Vagina (tissue), 2 donors: ENCODE measurements at regions not wholly inside any gene's neighbourhood (a gene's known extent, or its start where the extent isn't known, plus 50 kb on each side); places are given as distances from the start of the nearest gene placed in this dataset.

ENCODE experiments used
- DNase-seq, 2 donors: peaks; one replicate each; pipeline ENCODE4 v3.0.0-alpha.2; 2017; ENCODE audit errors: extremely low spot score in 2 of 2
- H3K27ac ChIP-seq: fragments of 200-600 bp; sonication (generic); one replicate; pipeline ENCODE4 v1.5.1; 2019
- H3K27me3 ChIP-seq: fragments of 200-600 bp; sonication (generic); one replicate; pipeline ENCODE4 v1.5.1; 2019
- H3K36me3 ChIP-seq, 2 donors: fragments of 200-600 bp; sonication (generic); one replicate each; pipeline ENCODE4 v1.5.1; 2017 to 2019
- H3K4me1 ChIP-seq: fragments of 200-600 bp; sonication (generic); one replicate; pipeline ENCODE4 v1.5.1; 2019
- H3K4me3 ChIP-seq, 2 donors: fragments of 200-600 bp; sonication (generic); 1 replicate in 1 of 2; 2 replicates in 1 of 2; pipeline ENCODE4 v1.5.1; 2016 to 2019
- H3K9me3 ChIP-seq: fragments of 200-600 bp; sonication (generic); one replicate; pipeline ENCODE4 v1.5.1; 2019
- CTCF ChIP-seq, 3 experiments: fragments of 450-650 bp in 2 of 3; fragments of 200-600 bp in 1 of 3; sonication (generic) in 1 of 3; IDR thresholded peaks; one replicate each; pipeline ENCODE4 v1.5.1; 2017 to 2019; ENCODE audit warnings: antibody characterized with exemption in 3 of 3, mild to moderate bottlenecking in 2 of 3, moderate library complexity in 2 of 3
- POLR2A ChIP-seq, 2 donors: fragments of 450-650 bp; IDR thresholded peaks; one replicate each; pipeline ENCODE4 v1.6.1; 2017; ENCODE audit warnings: antibody characterized with exemption in 2 of 2, mild to moderate bottlenecking in 2 of 2, moderate library complexity in 2 of 2
- POLR2AphosphoS5 ChIP-seq, 2 donors: sonication (generic); formaldehyde crosslinking; IDR thresholded peaks; one replicate each; pipeline ENCODE4 v1.9.0; 2017; ENCODE audit warnings: antibody characterized with exemption in 2 of 2, mild to moderate bottlenecking in 2 of 2, low read depth in 1 of 2; ENCODE audit not compliant: insufficient read depth in 1 of 2
- intact Hi-C: fragments of 100-400 bp; cut with DNase I; formaldehyde crosslinking; loops from one replicate; pipeline ENCODE4 v1.15.1; 2023

DNA sequence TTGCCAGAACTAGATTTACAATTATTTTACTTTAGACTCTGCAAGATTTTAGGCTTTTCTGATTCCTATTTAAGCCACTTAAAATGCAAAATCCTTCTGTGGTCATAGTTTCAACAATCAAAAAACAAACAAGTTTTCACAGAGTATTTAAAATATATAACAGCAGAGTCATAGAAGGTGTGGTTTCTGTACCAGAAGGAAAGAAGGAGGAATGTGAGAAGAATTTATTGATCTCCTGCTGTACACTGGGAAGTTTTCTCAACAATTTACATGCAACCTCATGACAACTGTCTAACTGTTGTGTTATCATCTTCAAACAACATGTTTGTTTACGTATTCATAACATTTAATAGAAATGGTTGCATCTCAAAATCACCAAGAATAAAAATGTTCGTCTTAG, 102.3 kb upstream of the CEP126 start:
- no peak for DNase-seq
- Histone ChIP-seq H3K27ac (no peak overlapping the region), H3K36me3 (no peaks in the 10 kb centered on the region), H3K4me3 (no peak overlapping the region), H3K4me1 (no peaks in the 10 kb centered on the region), H3K27me3 (no peaks in the 10 kb centered on the region), H3K9me3 (no peaks in the 10 kb centered on the region)
- intact Hi-C loops, result no loop called here
- no peak for TF ChIP-seq POLR2AphosphoS5 (IDR thresholded peaks at IDR 0.05; ENCODE audit: insufficient read depth in 1 of 2, low read depth in 1 of 2)
- TF ChIP-seq CTCF (IDR thresholded peaks at IDR 0.05), result no peak
- TF ChIP-seq POLR2A (IDR thresholded peaks at IDR 0.05), result no peak

DNA sequence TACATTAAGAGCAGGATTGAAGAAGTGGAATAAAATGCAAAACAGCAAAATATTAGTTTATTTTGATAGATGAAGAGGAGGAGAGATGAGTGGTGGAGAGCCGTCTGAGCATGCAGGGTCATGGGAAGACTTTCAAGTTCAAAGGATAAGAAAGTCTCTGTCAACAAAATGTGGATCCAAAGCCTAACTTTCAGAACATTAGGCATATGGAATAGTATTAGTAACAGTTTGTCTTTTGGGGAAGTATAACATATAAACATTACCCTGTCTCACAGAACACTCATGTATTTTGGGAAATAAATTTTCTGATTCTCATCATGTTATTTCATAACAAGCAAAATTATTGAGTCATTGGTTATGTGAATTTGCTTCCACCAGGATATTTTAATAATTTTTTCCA, 104.3 kb upstream of the CEP126 start:
- Histone ChIP-seq H3K9me3 (no peaks in the 10 kb centered on the region), H3K27ac (no peak overlapping the region), H3K27me3 (no peaks in the 10 kb centered on the region), H3K4me3 (no peak overlapping the region), H3K36me3 (no peaks in the 10 kb centered on the region), H3K4me1 (no peaks in the 10 kb centered on the region)
- TF ChIP-seq POLR2A (IDR thresholded peaks at IDR 0.05) (no peak), POLR2AphosphoS5 (IDR thresholded peaks at IDR 0.05; ENCODE audit: insufficient read depth in 1 of 2, low read depth in 1 of 2) (no peak), CTCF (IDR thresholded peaks at IDR 0.05) (no peak)
- no peak for DNase-seq
- intact Hi-C loops, result no loop called here

DNA sequence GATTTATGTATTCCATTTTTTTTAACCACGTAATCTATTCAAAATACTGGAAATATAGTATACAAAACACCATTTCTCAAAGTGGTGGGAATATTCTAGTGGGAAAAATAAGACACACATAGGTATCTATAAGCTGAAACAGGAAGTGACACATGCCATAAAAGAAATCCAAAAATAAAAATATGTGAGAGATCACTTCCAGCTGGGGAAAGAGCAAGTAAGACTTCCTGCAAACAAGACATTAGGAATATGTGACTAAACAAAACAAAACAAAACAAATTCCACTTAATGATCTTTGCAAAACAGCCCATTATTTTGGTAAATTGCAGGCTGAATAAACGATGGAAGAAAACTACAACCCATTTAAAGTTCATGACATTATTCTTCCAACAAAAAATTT, 107.3 kb upstream of the CEP126 start:
- no peaks in the 10 kb centered on the region for H3K36me3 ChIP-seq
- no peak overlapping the region for H3K4me3 ChIP-seq
- no peaks in the 10 kb centered on the region for H3K9me3 ChIP-seq
- no peak overlapping the region for H3K27ac ChIP-seq
- DNase-seq, result no peak
- TF ChIP-seq POLR2A (IDR thresholded peaks at IDR 0.05) (no peak), POLR2AphosphoS5 (IDR thresholded peaks at IDR 0.05; ENCODE audit: insufficient read depth in 1 of 2, low read depth in 1 of 2) (no peak), CTCF (IDR thresholded peaks at IDR 0.05) (no peak)
- no peaks in the 10 kb centered on the region for H3K27me3 ChIP-seq
- intact Hi-C loops, result no loop called here
- H3K4me1 ChIP-seq, result no peaks in the 10 kb centered on the region

- Histone ChIP-seq H3K9me3 (no peaks in the 10 kb centered on the region), H3K4me3 (no peak overlapping the region), H3K36me3 (no peaks in the 10 kb centered on the region), H3K4me1 (no peaks in the 10 kb centered on the region), H3K27ac (no peak overlapping the region), H3K27me3 (no peaks in the 10 kb centered on the region)
- DNase-seq, result no peak
- TF ChIP-seq POLR2AphosphoS5 (IDR thresholded peaks at IDR 0.05; ENCODE audit: insufficient read depth in 1 of 2, low read depth in 1 of 2) (no peak), POLR2A (IDR thresholded peaks at IDR 0.05) (no peak), CTCF (IDR thresholded peaks at IDR 0.05) (no peak)
- intact Hi-C loops, result no loop called here
These were observed 111.2 kb upstream of the CEP126 start for GRCh38 chr11:101803651-101804050.

DNA sequence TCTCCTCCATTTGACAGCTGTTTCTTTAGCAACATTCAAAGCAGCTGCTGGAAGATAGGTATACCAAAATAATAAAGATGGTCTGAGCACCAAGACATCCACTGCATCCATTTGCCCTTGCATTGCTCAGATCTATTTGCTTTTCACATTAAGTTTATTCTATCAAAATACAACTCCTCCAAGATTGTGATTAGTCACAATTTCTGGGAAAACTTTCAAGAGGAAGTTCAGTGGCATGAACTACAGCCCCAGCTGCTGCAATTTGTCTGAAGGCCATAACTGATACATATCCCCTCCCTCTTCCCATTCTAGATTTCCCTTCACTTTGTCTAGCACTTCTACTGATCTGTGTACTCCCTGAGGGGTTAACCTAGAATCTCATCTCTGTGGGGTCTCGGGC, 117.5 kb upstream of the CEP126 start:
- Histone ChIP-seq H3K27ac (no peak overlapping the region), H3K9me3 (no peaks in the 10 kb centered on the region)
- TF ChIP-seq POLR2A (IDR thresholded peaks at IDR 0.05) (no peak), POLR2AphosphoS5 (IDR thresholded peaks at IDR 0.05; ENCODE audit: insufficient read depth in 1 of 2, low read depth in 1 of 2) (no peak), CTCF (IDR thresholded peaks at IDR 0.05) (no peak)

More for the DNA sequence above, 117.5 kb upstream of the CEP126 start:
- intact Hi-C loops, result no loop called here
- Histone ChIP-seq H3K4me3 (no peak overlapping the region), H3K36me3 (no peaks in the 10 kb centered on the region), H3K27me3 (no peaks in the 10 kb centered on the region), H3K4me1 (no peaks in the 10 kb centered on the region)
- DNase-seq, result no peak
